ENCODE measurements at regions not wholly inside any gene's neighbourhood (a gene's known extent, or its start where the extent isn't known, plus 50 kb on each side); places are given as distances from the start of the nearest gene placed in this dataset.

GRCh38 chr18:78630356-78630755 is 349.3 kb upstream of the SALL3 start:
- TF ChIP-seq CTCF (conservative IDR thresholded peaks at IDR 0.05; ENCODE audit: low read depth, low read length) (no peak), EZH2 (IDR thresholded peaks at IDR 0.05; ENCODE audit: borderline replicate concordance, low read depth, low read length, poor library complexity, severe bottlenecking) (no peak)
